DND-41 (cell line): ENCODE measurements at regions not wholly inside any gene's neighbourhood (a gene's known extent, or its start where the extent isn't known, plus 50 kb on each side); places are given as distances from the start of the nearest gene placed in this dataset.

Experiments used
- ATAC-seq: fragments of 200-7000 bp; cut with Tn5 transposase; 3 replicates; pipeline ENCODE4 v1.9.1; 2021; ENCODE audit warnings: low read depth; ENCODE audit not compliant: insufficient read depth
- DNase-seq: peaks from one replicate; pipeline ENCODE4 v3.0.0-alpha.2; 2020
- H2AFZ ChIP-seq: 2 replicates; pipeline ENCODE4 v1.6.0; 2012; ENCODE audit warnings: low read depth, low read length
- H3K27ac ChIP-seq: 2 replicates; pipeline ENCODE4 v1.5.1; 2012; ENCODE audit warnings: low read length, inconsistent platforms
- H3K27me3 ChIP-seq: fragments of 200-600 bp; sonication (generic); 2 replicates; pipeline ENCODE4 v1.6.0; 2012; ENCODE audit warnings: low read length, mild to moderate bottlenecking, inconsistent platforms; ENCODE audit not compliant: insufficient read depth, poor library complexity
- H3K36me3 ChIP-seq: 2 replicates; pipeline ENCODE4 v1.5.1; 2012; ENCODE audit warnings: low read length, inconsistent platforms; ENCODE audit not compliant: insufficient read depth
- H3K4me1 ChIP-seq: 2 replicates; pipeline ENCODE4 v1.5.1; 2012; ENCODE audit warnings: mild to moderate bottlenecking, low read length; ENCODE audit not compliant: insufficient read depth
- H3K4me2 ChIP-seq: 2 replicates; pipeline ENCODE4 v1.6.0; 2012; ENCODE audit warnings: mild to moderate bottlenecking, moderate library complexity, low read length, inconsistent platforms; ENCODE audit not compliant: insufficient read depth
- H3K4me3 ChIP-seq, 2 experiments: fragments of 200-600 bp in 1 of 2; shearing (Covaris generic) in 1 of 2; 2 replicates each; pipeline ENCODE4 v1.5.1; 2012 to 2016; ENCODE audit warnings: inconsistent platforms in 2 of 2, low read length in 2 of 2, mild to moderate bottlenecking in 2 of 2, low read depth in 1 of 2, moderate library complexity in 1 of 2
- H3K79me2 ChIP-seq: 2 replicates; pipeline ENCODE4 v1.6.0; 2012; ENCODE audit warnings: low read length, inconsistent platforms; ENCODE audit not compliant: insufficient read depth
- H3K9ac ChIP-seq: 2 replicates; pipeline ENCODE4 v1.6.0; 2012; ENCODE audit warnings: low read depth, mild to moderate bottlenecking, inconsistent platforms, low read length, moderate library complexity
- H3K9me3 ChIP-seq: 2 replicates; pipeline ENCODE4 v1.5.1; 2012; ENCODE audit warnings: low read length, moderate library complexity, mild to moderate bottlenecking, inconsistent platforms; ENCODE audit not compliant: insufficient read depth, severe bottlenecking
- H4K20me1 ChIP-seq: 2 replicates; pipeline ENCODE4 v1.6.0; 2012; ENCODE audit warnings: low read length; ENCODE audit not compliant: insufficient read depth
- CTCF ChIP-seq: IDR thresholded peaks from 2 replicates; pipeline ENCODE4 v1.5.1; 2012; ENCODE audit warnings: borderline replicate concordance, low read length, moderate library complexity, mild to moderate bottlenecking; ENCODE audit not compliant: poor library complexity, severe bottlenecking; ENCODE audit errors: extremely low read depth
- EZH2 ChIP-seq: IDR thresholded peaks from 3 replicates; pipeline ENCODE4 v1.6.1; 2012; ENCODE audit warnings: borderline replicate concordance, low read depth, mild to moderate bottlenecking, moderate library complexity, low read length, inconsistent platforms; ENCODE audit not compliant: severe bottlenecking

GRCh38 chr4:163679189-163679588 is 184.7 kb downstream of the TMA16 start:
- no peaks in the 10 kb centered on the region for H4K20me1 ChIP-seq
- no peaks in the 10 kb centered on the region for H3K27me3 ChIP-seq
- no peak overlapping the region for H3K4me3 ChIP-seq
- H3K36me3 ChIP-seq = no peaks in the 10 kb centered on the region
- no peak for ATAC-seq
- H3K4me2 ChIP-seq = no peak overlapping the region
- no peaks in the 10 kb centered on the region for H3K79me2 ChIP-seq
- TF ChIP-seq EZH2 (no peak), CTCF (peak; percentile 8)
- no peaks in the 10 kb centered on the region for H3K9me3 ChIP-seq
- no peak overlapping the region for H3K27ac ChIP-seq
- no peaks in the 10 kb centered on the region for H3K4me1 ChIP-seq
- no peak overlapping the region for H3K9ac ChIP-seq
- H2AFZ ChIP-seq = no peak overlapping the region
- DNase-seq = no peak

- H3K4me2 ChIP-seq = no peak overlapping the region
- H2AFZ ChIP-seq = no peak overlapping the region
- no peak overlapping the region for H3K27ac ChIP-seq
- H3K27me3 ChIP-seq = no peaks in the 10 kb centered on the region
- no peaks in the 10 kb centered on the region for H3K4me1 ChIP-seq
- no peak for DNase-seq
- H3K4me3 ChIP-seq = no peak overlapping the region
- ATAC-seq = no peak
- H3K79me2 ChIP-seq = no peaks in the 10 kb centered on the region
- H3K9me3 ChIP-seq = no peaks in the 10 kb centered on the region
- H3K9ac ChIP-seq = no peak overlapping the region
- TF ChIP-seq CTCF (no peak), EZH2 (no peak)
- H4K20me1 ChIP-seq = no peaks in the 10 kb centered on the region
- H3K36me3 ChIP-seq = no peaks in the 10 kb centered on the region
Measured at GRCh38 chr4:163680386-163681098, 186.1 kb downstream of the TMA16 start.

- Histone ChIP-seq H3K4me1 (no peaks in the 10 kb centered on the region), H3K9ac (no peak overlapping the region), H4K20me1 (no peaks in the 10 kb centered on the region), H3K27ac (no peak overlapping the region), H3K27me3 (no peaks in the 10 kb centered on the region), H3K36me3 (no peaks in the 10 kb centered on the region), H3K9me3 (no peaks in the 10 kb centered on the region), H3K79me2 (no peaks in the 10 kb centered on the region), H2AFZ (no peak overlapping the region), H3K4me3 (no peak overlapping the region), H3K4me2 (no peak overlapping the region)
- no peak for DNase-seq
- TF ChIP-seq EZH2 = no peak
- TF ChIP-seq CTCF = peak; percentile 61
- 0 out of 3 replicates have a peak, but pooled peaks have one; percentile 55 for ATAC-seq
Measured at GRCh38 chr4:163681208-163681821, 186.8 kb downstream of the TMA16 start.
